Effector memory CD8-positive, alpha-beta T cell (primary cell): ENCODE measurements at regions not wholly inside any gene's neighbourhood (a gene's known extent, or its start where the extent isn't known, plus 50 kb on each side); places are given as distances from the start of the nearest gene placed in this dataset.

Source experiments
- ATAC-seq: fragments of 150-1000 bp; cut with Tn5 transposase; replicated peaks from 2 replicates; pipeline ENCODE4 v1.10.0; 2021; ENCODE audit warnings: mild to moderate bottlenecking, moderate library complexity
- DNase-seq, 3 experiments: peaks; one replicate each; pipeline ENCODE4 v3.0.0; 2021
- H3K27ac Mint-ChIP-seq, 2 donors: one replicate each; pipeline ENCODE4 v1.8.0; 2022; ENCODE audit warnings: mild to moderate bottlenecking in 2 of 2, mixed read lengths in 2 of 2, moderate library complexity in 2 of 2
- H3K27me3 Mint-ChIP-seq, 2 donors: one replicate each; pipeline ENCODE4 v1.8.0; 2022; ENCODE audit warnings: mixed read lengths in 2 of 2
- H3K36me3 Mint-ChIP-seq: one replicate; pipeline ENCODE4 v1.8.0; 2022; ENCODE audit warnings: mild to moderate bottlenecking, moderate library complexity, mixed read lengths; ENCODE audit not compliant: insufficient read depth
- H3K4me1 Mint-ChIP-seq, 2 donors: one replicate each; pipeline ENCODE4 v1.8.0; 2022; ENCODE audit warnings: low read depth in 2 of 2, mixed read lengths in 2 of 2
- H3K4me3 Mint-ChIP-seq, 2 donors: one replicate each; pipeline ENCODE4 v1.8.0; 2022; ENCODE audit warnings: mild to moderate bottlenecking in 2 of 2, mixed read lengths in 2 of 2, moderate library complexity in 2 of 2
- H3K9me3 Mint-ChIP-seq, 2 donors: one replicate each; pipeline ENCODE4 v1.8.0; 2022; ENCODE audit warnings: mixed read lengths in 2 of 2

DNA sequence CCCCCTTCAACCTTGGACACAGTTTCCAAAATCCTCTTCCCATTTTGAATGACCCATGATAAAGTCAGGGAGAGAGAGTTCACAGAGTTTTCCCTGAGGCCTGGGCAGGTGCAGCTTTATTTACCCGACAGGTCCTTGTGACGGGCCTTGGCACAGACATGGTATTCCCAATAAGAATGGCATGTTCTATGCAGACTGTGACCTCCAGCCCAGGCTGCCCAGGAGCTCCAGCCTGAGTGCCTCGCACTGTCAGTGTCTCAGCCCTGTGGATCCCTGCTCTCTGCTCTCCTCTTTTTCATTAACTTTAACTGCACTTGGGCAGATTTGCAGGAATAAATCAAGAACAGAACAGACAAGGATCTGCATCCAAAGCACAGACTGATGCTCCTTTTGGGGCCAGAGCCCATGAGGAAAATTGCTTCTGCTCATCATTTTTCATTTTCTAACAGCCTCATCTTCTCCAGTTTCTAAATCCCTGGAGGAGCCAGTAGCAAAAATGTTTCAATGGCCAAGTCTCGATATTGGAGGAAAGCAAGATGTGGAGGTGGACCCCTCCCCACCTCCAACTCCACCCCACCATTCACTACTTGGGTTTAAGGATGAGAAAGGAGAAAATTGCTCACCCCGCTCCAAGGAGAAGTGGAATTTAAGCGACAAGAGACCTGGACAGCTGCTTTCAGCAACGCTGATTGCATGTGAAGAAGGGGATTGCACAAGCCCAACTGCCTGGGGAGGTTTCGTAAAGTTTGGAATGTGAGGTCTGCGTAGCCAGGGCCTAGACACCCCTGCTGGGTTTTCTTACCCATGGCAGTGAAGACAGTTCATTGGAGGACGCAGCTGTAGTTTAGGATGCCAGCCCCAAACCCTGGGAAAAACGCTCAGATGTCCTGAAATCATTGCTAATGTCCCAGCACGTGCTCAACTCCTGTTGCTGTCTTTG, 225.9 kb downstream of the WDR11 start:
- H3K27ac Mint-ChIP-seq: no peak overlapping the region
- no peak overlapping the region for H3K4me3 Mint-ChIP-seq

DNA sequence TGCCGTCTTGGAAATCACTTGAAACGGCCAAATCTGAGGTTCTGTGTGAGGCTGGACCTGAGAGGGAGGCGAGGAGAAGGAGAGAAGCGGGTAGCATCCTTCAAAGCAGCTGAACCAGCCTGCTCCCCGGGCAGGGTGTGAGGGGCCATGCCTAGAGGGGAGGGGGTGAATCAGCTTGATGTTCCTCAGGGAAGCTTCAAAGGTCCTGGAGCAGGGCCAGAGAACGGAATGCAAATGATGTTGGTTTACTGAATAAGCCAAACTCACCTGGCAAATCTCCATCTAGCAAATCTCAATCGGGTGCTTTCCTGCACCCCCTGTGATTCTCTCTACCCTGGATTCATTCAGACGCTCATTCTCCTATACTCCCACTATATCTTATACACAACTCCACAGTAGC, 226.9 kb downstream of the WDR11 start:
- Mint-ChIP-seq H3K36me3 (no peaks in the 10 kb centered on the region), H3K27ac (no peak overlapping the region), H3K27me3 (peaks cover 22 to 26% of the 10 kb centered on the region in 2 donors), H3K4me3 (no peak overlapping the region), H3K4me1 (no peaks in the 10 kb centered on the region), H3K9me3 (no peaks in the 10 kb centered on the region)
- ATAC-seq (no peak), DNase-seq (no peak)

More for the DNA sequence above, 225.9 kb downstream of the WDR11 start:
- ATAC-seq: no peak
- Mint-ChIP-seq H3K27me3 (peaks cover 22 to 26% of the 10 kb centered on the region in 2 donors), H3K4me1 (no peaks in the 10 kb centered on the region), H3K36me3 (no peaks in the 10 kb centered on the region), H3K9me3 (no peaks in the 10 kb centered on the region)
- DNase-seq: no peak

DNA sequence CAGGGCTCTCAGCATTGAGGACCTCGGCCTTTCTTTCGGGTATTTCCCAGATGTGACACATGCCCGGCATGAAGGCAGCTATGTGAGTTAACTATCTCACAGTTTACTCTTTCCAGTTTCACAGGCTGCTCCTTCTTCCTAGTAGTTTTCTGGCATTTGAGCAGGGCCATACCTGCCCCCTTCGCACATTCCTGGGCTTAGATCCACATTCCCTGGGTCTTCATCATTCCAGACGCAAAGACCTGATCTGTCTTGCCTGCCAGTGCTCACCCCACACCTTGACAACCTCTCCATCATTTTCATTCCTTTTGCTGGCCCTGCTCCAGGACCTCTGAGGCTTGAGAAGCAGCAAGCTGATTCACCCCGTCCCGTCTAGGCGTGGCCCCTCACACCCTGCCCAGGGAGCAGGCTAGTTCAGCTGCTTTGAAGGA, 227.5 kb downstream of the WDR11 start:
- H3K4me1 Mint-ChIP-seq: no peaks in the 10 kb centered on the region
- H3K36me3 Mint-ChIP-seq: no peaks in the 10 kb centered on the region
- DNase-seq (no peak), ATAC-seq (no peak)
- no peak overlapping the region for H3K27ac Mint-ChIP-seq
- H3K4me3 Mint-ChIP-seq: no peak overlapping the region
- no peaks in the 10 kb centered on the region for H3K9me3 Mint-ChIP-seq
- peaks cover 22 to 26% of the 10 kb centered on the region in 2 donors for H3K27me3 Mint-ChIP-seq

DNA sequence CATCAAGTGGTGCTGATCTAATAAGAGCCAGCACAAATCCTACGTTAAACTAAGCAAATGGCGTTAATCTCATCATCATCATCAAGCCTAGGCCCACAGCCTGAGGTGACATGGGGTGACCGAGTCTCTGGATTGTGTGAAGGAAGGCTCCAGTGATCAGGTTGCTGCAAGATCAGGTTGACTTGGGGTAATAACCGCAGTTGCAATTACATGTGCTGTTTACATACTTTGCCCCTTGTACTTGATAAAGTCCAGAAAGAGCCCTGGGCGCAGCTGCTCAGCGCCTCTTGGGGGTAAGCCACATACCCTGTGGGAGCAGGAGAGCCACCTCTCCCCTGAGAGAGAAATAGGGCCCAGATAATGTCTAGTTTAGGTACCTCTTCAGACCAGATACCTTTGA, 228.1 kb downstream of the WDR11 start:
- H3K27ac Mint-ChIP-seq: no peak overlapping the region

DNA sequence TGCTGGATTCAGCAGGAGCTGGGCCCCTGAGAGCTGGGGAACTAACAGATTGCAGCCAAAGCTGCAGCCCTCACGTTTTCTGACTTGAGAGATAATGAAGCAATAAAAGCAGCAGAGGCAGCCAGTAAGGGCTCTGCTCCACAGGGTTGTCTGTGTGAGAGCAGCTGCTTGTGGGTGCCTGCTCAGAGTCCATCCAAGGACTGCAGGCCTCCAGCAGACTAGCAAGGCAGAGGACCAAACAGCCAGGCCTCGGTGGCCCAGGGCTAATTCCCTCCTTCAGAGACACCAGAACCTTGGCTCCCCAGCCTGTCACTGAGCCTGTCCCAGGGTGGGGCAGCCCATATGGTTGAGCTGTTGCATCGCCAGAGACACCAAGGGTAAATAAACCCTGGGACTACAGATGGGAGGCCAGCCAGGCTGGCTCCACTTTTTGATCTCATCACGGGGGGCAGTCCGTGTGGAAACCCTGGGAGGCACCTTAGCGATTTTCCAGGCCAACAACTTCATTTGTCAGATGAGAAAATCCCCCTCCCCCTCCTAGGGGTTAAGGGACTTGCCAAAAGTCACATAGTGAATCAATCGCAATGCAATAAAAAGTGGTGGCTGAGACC, 229.2 kb downstream of the WDR11 start:
- peaks cover 22 to 26% of the 10 kb centered on the region in 2 donors for H3K27me3 Mint-ChIP-seq
- no peak for DNase-seq
- no peak for ATAC-seq
- no peak overlapping the region for H3K4me3 Mint-ChIP-seq
- H3K36me3 Mint-ChIP-seq: no peaks in the 10 kb centered on the region
- H3K9me3 Mint-ChIP-seq: no peaks in the 10 kb centered on the region
- H3K4me1 Mint-ChIP-seq: no peaks in the 10 kb centered on the region
- H3K27ac Mint-ChIP-seq: no peak overlapping the region

More for the DNA sequence above, 228.1 kb downstream of the WDR11 start:
- ATAC-seq (no peak), DNase-seq (no peak)
- H3K27me3 Mint-ChIP-seq: peaks cover 22 to 26% of the 10 kb centered on the region in 2 donors
- no peaks in the 10 kb centered on the region for H3K36me3 Mint-ChIP-seq
- no peak overlapping the region for H3K4me3 Mint-ChIP-seq
- no peaks in the 10 kb centered on the region for H3K9me3 Mint-ChIP-seq
- no peaks in the 10 kb centered on the region for H3K4me1 Mint-ChIP-seq

DNA sequence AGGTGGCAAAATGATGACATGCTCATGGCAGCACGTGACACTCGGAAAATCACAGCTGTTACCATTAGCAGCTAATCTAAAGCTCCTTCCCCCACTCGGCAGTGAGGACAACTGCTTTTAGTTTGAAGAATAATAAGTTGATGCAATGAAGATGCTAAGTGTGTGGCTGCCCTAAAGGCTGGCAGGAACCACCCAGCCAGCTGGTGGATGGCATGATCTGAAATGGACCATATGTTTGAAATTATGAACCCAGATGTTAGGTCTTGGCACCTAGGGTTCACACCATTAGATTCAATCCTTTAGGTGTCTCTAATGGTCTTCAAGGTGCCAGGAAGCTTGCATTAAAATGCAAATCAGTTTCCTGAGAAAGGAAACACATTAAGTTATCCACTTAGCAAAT, 230.1 kb downstream of the WDR11 start:
- Mint-ChIP-seq H3K4me3 (no peak overlapping the region), H3K27me3 (peaks cover 22 to 26% of the 10 kb centered on the region in 2 donors), H3K27ac (no peak overlapping the region), H3K36me3 (no peaks in the 10 kb centered on the region), H3K4me1 (no peaks in the 10 kb centered on the region), H3K9me3 (no peaks in the 10 kb centered on the region)
- DNase-seq: no peak
- no peak for ATAC-seq

DNA sequence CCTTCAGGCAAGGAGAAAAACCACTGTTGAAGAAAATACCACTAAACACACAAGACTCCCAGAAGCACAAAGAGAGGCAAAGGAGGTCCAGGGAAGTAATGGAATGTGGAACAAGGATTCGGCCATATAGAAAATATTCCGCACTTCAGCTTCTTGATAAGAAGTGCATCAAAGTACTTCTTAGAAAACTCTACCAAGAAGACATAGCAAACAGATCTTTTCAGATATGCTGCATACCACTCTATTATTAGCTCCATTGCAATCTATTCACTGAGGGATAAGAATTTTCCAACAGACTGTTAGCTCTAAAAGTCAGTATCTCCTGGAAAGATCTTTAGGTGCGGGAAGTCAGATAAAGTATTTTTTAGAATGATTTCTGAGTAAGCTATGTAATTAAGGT, 231.8 kb downstream of the WDR11 start:
- no peak for ATAC-seq
- Mint-ChIP-seq H3K4me3 (no peak overlapping the region), H3K27ac (no peak overlapping the region), H3K27me3 (peaks cover 22 to 26% of the 10 kb centered on the region in 2 donors), H3K36me3 (no peaks in the 10 kb centered on the region), H3K9me3 (no peaks in the 10 kb centered on the region), H3K4me1 (no peaks in the 10 kb centered on the region)
- DNase-seq: no peak

DNA sequence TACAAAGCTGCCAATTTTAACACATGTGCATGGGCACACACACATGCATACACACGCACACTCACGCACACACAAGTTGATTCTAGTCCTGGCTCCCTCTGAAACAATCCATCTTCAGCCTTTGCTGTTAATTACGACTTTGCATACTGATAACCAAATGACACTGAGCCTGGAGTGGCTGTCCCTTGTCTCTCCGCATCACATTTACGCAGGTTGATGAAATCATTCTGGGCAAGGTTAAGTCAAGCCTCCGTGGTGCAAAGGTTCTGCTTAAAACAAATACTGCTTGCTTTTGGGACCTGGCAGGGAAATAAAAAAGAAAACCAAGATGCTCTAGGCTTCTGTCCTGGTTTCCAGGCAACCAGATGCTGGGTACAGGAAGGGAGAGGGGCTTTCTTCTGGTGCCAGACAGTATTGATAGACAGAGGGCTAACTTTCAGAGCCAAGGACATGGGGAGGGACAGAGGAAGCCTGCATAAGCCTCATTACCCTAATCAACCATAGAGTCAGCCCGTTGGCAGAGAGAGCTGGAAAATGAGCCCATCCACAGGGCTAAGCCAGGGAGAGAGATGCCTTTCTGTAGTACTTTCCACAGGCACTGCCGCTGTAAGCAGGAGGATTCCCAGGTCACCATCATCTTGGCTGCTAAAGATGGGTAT, 233.0 kb downstream of the WDR11 start:
- DNase-seq (no peak), ATAC-seq (no peak)
- no peaks in the 10 kb centered on the region for H3K36me3 Mint-ChIP-seq
- no peaks in the 10 kb centered on the region for H3K9me3 Mint-ChIP-seq
- no peaks in the 10 kb centered on the region for H3K4me1 Mint-ChIP-seq
- H3K4me3 Mint-ChIP-seq: no peak overlapping the region
- H3K27ac Mint-ChIP-seq: no peak overlapping the region
- peaks cover 16 to 19% of the 10 kb centered on the region in 2 donors for H3K27me3 Mint-ChIP-seq

DNA sequence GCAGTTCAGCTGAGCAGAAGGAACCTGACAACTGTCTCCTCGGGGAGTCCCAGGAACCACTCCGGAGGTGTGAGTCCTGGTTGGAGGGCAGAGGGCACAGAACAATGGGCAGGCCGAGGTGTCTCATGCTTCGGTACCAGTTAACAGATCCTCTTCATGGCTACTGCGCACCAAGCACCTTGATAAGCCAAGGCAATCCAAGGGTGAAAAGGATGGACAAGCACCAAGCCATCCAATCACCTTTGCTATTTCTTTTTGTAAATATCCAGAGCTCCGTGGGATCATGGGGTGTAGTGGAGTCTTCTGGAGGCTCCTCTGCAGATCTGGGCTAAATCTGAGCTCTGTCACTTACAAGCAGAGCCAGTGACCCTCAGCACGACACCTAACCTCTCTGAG, 233.5 kb downstream of the WDR11 start:
- H3K27me3 Mint-ChIP-seq: peaks cover 14 to 16% of the 10 kb centered on the region in 2 donors

DNA sequence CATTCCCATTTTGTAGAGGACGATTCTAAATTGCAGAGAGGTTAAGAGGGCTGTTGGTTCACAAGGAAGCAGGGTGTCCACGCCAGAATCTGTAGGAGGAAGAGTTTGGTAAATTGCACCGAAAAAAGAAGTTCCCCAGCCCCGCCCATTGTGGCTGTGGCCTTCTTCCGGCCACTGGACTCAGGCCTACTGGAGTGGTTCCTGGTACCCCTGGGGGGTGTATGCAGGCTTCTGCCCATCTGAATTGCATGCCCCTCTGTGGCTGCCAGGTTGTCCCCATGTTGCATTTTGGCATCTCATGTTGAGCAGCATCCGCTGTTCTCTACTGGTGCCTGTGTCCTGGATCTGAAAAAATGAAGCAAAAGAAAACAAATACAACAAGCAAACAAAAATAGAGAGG, 234.2 kb downstream of the WDR11 start:
- Mint-ChIP-seq H3K27ac (no peak overlapping the region), H3K9me3 (no peaks in the 10 kb centered on the region), H3K27me3 (peaks cover 9 to 10% of the 10 kb centered on the region in 2 donors), H3K4me1 (no peaks in the 10 kb centered on the region), H3K4me3 (no peak overlapping the region), H3K36me3 (peaks cover 3% of the 10 kb centered on the region)
- ATAC-seq (no peak), DNase-seq (no peak)

More for the DNA sequence above, 233.5 kb downstream of the WDR11 start:
- no peak overlapping the region for H3K27ac Mint-ChIP-seq
- no peak overlapping the region for H3K4me3 Mint-ChIP-seq
- no peak for DNase-seq
- H3K4me1 Mint-ChIP-seq: no peaks in the 10 kb centered on the region
- H3K9me3 Mint-ChIP-seq: no peaks in the 10 kb centered on the region
- no peak for ATAC-seq
- no peaks in the 10 kb centered on the region for H3K36me3 Mint-ChIP-seq

DNA sequence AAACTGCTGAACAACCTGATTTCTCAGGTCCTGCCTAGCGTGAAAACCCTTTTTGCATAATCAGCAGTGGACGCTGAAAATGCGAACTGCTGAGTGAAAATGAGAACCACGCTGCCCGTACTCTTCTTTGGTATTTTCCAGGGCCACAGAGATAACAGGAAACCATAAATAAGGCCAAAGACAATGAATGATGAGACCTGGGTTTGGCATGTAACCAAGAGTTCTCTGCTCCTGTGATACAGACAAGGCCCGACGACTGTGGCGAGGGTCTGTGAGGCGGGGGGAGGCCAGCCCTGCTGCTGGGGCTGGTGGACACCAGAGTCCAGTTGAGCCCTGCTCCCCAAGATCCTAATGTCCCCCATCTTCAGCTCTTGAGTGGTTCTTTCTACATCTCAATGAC, 236.0 kb downstream of the WDR11 start:
- DNase-seq (no peak), ATAC-seq (no peak)
- H3K36me3 Mint-ChIP-seq: peaks cover 5% of the 10 kb centered on the region
- H3K9me3 Mint-ChIP-seq: peaks cover 0 to 2% of the 10 kb centered on the region in 2 donors
- H3K4me1 Mint-ChIP-seq: no peaks in the 10 kb centered on the region
- no peaks in the 10 kb centered on the region for H3K27me3 Mint-ChIP-seq
- no peak overlapping the region for H3K4me3 Mint-ChIP-seq
- H3K27ac Mint-ChIP-seq: no peak overlapping the region

DNA sequence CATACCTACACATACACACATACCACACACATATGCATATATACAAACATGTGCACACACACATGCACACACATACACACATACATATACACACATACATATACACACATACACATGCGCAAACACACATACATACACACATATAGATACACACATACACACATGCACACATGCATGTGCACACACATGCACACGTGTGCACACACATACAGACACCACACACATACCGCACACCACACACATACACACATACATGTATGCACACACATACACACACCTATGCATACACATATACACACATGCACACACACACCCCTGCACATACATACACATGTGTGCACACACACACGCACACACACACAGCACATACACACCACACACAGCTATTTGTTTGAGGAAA, 236.5 kb downstream of the WDR11 start:
- no peak overlapping the region for H3K4me3 Mint-ChIP-seq
- DNase-seq (no peak), ATAC-seq (no peak)
- H3K27ac Mint-ChIP-seq: no peak overlapping the region
- H3K27me3 Mint-ChIP-seq: no peaks in the 10 kb centered on the region
- H3K36me3 Mint-ChIP-seq: peaks cover 5% of the 10 kb centered on the region
- H3K4me1 Mint-ChIP-seq: no peaks in the 10 kb centered on the region
- peaks cover 0 to 2% of the 10 kb centered on the region in 2 donors for H3K9me3 Mint-ChIP-seq

DNA sequence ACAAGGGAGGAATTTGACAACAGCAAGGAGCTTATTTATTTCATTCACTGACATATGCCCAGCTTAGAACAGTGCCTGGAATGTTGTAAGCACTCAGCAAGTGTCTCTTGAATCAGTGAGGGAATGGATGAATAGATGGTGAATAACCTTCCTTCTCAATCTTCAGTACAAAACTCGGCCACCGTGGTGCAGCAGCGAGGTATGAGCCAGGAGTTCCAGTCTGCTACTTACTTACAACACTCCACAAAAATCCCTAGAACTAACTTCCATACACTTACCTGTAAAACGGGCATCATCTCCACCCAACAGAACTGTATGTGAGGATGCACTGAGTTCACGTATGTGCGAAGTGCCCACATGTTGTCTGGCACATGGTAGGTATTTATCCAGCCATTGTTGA, 237.4 kb downstream of the WDR11 start:
- no peak for DNase-seq
- H3K36me3 Mint-ChIP-seq: peaks cover 5% of the 10 kb centered on the region
- H3K27me3 Mint-ChIP-seq: no peaks in the 10 kb centered on the region
- H3K27ac Mint-ChIP-seq: no peak overlapping the region
- peaks cover 0 to 2% of the 10 kb centered on the region in 2 donors for H3K9me3 Mint-ChIP-seq
- H3K4me1 Mint-ChIP-seq: no peaks in the 10 kb centered on the region
- ATAC-seq: no peak
- H3K4me3 Mint-ChIP-seq: no peak overlapping the region
